ENCODE measurements at regions not wholly inside any gene's neighbourhood (a gene's known extent, or its start where the extent isn't known, plus 50 kb on each side); places are given as distances from the start of the nearest gene placed in this dataset.

DNA sequence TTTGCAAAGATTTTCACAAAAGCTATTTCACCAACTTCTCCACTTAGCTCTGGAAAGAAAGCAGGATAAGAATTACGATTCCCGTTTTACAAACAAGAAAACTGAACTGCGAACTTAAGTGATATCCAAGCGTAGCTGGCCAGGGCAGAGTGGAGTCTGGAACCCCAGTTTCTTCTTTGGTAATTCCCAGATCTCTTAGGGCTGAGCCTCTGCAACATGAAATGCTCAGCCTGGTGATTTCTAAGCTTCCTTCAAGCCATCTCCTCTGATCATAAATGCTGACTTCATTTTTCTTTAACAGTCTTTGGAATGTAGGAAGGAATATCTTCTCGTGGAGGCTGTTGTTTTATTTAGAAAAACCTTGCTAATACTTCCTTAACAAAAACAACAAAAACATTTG lies 620.0 kb downstream of the CCDC171 start:
- no peak overlapping the region for H2AFZ ChIP-seq (ENCODE audit: low read depth, low read length, poor library complexity, severe bottlenecking)
- H3K9me2 ChIP-seq (ENCODE audit: insufficient read depth): no peaks in the 10 kb centered on the region
- no peaks in the 10 kb centered on the region for H3K4me1 ChIP-seq (ENCODE audit: control insufficient read depth in 1 of 2, insufficient read depth in 2 of 2, low read length in 2 of 2)
- ATAC-seq (no peak), DNase-seq (ENCODE audit: low read depth, low spot score) (no peak)
- ChIA-PET CTCF (no interaction called here), RAD21 (ENCODE audit: low non-redundant PET in 1 of 2, low total read pairs in 2 of 2, uncharacterized antibody in 2 of 2, unreplicated experiment in 2 of 2) (no interaction called here), POLR2A (no interaction called here)
- no peaks in the 10 kb centered on the region for H3K9me3 ChIP-seq (ENCODE audit: control insufficient read depth in 1 of 2, insufficient read depth in 1 of 2, low read depth in 1 of 2, low read length in 2 of 2)
- no TSS peak for BruUV-seq (replicated peaks)
- H3K4me2 ChIP-seq (ENCODE audit: low read length): no peak overlapping the region
- intact Hi-C loops (cut with micrococcal nuclease): no loop called here
- no peaks in the 10 kb centered on the region for H3K79me2 ChIP-seq (ENCODE audit: insufficient read depth, low read length)
- no peak overlapping the region for H3K27ac ChIP-seq (ENCODE audit: low read depth, low read length)
- no peaks in the 10 kb centered on the region for H4K20me1 ChIP-seq (ENCODE audit: insufficient read depth)
- H3K9ac ChIP-seq (ENCODE audit: low read length): no peak overlapping the region
- no peak for TF ChIP-seq CEBPB (IDR thresholded peaks at IDR 0.05; ENCODE audit: low read depth)
- TF ChIP-seq, protein P1, sequence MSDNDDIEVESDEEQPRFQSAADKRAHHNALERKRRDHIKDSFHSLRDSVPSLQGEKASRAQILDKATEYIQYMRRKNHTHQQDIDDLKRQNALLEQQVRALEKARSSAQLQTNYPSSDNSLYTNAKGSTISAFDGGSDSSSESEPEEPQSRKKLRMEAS (IDR thresholded peaks at IDR 0.05): no peak
- TF ChIP-seq SP1 (IDR thresholded peaks at IDR 0.05; ENCODE audit: low read depth): no peak
- no peak for TF ChIP-seq CBX3 (IDR thresholded peaks at IDR 0.05; ENCODE audit: low read depth)
- TF ChIP-seq ZBTB33 (IDR thresholded peaks at IDR 0.05; ENCODE audit: extremely low read depth, insufficient replicate concordance, low read length): no peak
- no peak for TF ChIP-seq POLR2AphosphoS5 (IDR thresholded peaks at IDR 0.05; ENCODE audit: low read depth, low read length)
- TF ChIP-seq, protein P2, sequence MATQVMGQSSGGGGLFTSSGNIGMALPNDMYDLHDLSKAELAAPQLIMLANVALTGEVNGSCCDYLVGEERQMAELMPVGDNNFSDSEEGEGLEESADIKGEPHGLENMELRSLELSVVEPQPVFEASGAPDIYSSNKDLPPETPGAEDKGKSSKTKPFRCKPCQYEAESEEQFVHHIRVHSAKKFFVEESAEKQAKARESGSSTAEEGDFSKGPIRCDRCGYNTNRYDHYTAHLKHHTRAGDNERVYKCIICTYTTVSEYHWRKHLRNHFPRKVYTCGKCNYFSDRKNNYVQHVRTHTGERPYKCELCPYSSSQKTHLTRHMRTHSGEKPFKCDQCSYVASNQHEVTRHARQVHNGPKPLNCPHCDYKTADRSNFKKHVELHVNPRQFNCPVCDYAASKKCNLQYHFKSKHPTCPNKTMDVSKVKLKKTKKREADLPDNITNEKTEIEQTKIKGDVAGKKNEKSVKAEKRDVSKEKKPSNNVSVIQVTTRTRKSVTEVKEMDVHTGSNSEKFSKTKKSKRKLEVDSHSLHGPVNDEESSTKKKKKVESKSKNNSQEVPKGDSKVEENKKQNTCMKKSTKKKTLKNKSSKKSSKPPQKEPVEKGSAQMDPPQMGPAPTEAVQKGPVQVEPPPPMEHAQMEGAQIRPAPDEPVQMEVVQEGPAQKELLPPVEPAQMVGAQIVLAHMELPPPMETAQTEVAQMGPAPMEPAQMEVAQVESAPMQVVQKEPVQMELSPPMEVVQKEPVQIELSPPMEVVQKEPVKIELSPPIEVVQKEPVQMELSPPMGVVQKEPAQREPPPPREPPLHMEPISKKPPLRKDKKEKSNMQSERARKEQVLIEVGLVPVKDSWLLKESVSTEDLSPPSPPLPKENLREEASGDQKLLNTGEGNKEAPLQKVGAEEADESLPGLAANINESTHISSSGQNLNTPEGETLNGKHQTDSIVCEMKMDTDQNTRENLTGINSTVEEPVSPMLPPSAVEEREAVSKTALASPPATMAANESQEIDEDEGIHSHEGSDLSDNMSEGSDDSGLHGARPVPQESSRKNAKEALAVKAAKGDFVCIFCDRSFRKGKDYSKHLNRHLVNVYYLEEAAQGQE (IDR thresholded peaks at IDR 0.05; ENCODE audit: low read depth): no peak
- no peak for TF ChIP-seq POLR2A (IDR thresholded peaks at IDR 0.05; ENCODE audit: borderline replicate concordance, extremely low read depth, insufficient read depth, insufficient read length)
- TF ChIP-seq SRF (IDR thresholded peaks at IDR 0.05; ENCODE audit: low read depth): no peak
- no peak for TF ChIP-seq JUND (IDR thresholded peaks at IDR 0.05)
- no peak for TF ChIP-seq EZH2 (IDR thresholded peaks at IDR 0.05)
- no peaks in the 10 kb centered on the region for H3K36me3 ChIP-seq (ENCODE audit: control insufficient read depth in 1 of 2, insufficient read depth in 2 of 2, low read length in 2 of 2)
- no peaks in the 10 kb centered on the region for H3K27me3 ChIP-seq (ENCODE audit: insufficient read depth, low read length)
- H3K4me3 ChIP-seq (replicated peaks in 1 of 2; ENCODE audit: low read depth in 1 of 2, low read length in 2 of 2): no peak overlapping the region
